ENCODE measurements at regions not wholly inside any gene's neighbourhood (a gene's known extent, or its start where the extent isn't known, plus 50 kb on each side); places are given as distances from the start of the nearest gene placed in this dataset.

DNA sequence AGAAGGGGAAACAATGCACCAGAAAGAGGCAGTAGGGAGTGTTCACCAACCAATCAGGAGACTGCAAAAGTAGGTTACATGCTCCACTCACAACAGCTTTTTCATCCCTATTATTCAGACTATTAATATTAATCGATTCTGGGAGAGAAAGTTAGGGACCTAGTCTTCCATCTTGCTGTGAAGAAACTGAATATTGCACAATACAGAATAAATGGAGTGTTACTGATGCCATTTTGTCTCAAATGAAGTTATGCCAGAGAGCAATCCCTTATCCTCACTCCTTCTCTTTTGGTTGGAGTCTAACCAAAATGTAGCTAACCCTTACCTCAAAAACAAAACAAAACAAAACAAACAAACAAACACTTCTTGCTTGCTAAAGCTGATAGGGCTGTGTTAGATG is 1120.9 kb upstream of the GYPC start:
- DNase-seq: no peak

DNA sequence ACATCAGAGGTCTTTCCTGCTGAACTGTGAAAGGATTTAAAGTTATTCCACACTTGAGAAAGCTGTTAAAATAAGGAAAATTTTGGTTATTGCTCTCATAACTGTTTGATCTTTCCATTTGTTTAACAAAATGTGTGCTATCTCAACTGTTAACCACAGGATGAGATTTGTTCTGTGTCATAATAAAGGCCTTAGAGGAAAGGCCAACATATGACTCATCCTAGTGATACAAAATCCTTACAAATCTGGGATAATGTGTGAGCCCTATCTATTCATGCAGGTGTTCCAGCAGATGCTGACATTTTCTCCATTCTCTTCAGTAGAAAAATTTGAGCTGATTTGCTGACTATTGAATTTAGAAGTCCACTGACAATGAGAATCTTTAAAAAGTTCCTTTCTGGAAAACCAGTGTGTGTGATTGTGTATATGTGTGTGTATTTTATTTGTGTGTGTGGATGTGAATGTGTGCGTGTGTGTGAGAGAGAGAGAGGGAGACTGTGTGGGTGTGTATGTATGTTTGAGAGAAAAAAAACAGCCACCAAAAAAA is 1111.9 kb upstream of the GYPC start:
- DNase-seq: no peak

DNA sequence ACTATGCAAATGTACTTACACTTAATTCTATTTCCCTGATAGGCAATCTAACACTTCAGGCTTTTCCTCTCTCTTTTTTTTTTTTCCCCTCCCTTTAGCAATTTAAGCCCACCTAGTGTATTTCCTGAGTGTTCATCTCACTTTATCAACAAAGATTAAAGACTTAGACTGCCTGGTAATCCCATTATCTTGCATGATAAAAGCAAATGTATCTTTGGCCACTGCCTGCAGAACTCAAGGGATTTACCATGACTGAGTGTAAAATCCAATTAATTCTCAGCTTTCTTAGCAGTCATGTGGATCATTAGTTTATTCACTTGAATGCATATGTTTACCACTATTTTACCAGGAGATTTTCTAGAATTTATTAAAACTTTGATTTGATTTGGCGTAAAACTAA is 1102.2 kb upstream of the GYPC start:
- DNase-seq: no peak

DNA sequence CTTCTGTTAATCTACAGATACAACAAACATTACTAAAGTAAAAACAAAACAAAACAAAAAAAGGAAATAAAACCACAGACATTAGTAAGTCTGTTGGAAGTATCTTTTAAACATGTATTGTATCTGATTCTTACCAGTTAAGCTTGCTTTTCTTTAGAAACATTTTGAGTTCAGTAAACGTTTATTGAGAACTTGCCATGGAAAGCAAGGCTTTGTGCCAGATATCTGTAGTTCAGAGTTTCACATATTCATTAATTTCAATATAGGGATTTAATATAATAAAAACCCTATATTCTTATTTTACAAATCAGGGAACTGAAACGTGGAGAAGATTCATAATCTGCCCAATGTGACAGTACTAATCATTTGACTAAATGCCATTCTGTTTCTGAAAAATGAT is 1101.0 kb upstream of the GYPC start:
- DNase-seq: no peak

DNA sequence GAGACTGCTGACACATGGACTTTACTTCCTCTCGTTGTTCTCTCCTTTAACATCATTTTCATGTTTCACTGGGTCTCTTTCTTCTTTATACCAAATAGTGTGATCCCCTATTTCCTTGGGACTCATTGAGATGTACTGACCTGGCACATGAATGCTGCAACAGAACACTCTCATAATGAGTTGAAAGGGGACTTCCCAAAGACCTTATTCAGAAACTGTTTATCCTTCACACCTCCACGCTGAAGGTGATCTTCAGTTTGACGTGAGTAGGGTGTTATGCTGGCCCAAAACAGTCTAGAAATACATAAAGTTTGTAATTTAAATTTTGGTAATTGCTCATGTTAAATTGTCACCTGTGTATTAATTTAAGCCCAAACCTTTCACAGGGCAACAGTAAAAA is 1096.8 kb upstream of the GYPC start:
- no peak for DNase-seq

DNA sequence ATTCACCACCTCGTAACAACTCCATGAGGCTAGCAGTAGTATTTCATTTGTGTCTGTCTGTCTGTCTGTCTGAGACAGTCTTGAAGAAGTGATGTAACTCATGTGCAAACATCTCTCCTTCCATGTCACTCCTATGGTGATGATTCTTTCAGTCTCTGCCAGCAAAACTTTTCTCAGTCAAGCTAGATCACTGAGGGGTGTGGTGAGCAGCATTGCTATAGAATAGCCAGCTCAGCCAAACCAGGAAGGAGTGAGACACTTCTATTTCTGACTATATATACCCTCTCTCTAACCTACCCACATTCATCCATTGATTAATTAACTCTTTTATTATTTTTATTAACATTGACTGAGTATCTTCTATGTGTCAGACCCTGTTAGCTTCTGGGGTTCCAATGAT is 1095.1 kb upstream of the GYPC start:
- DNase-seq: no peak

DNA sequence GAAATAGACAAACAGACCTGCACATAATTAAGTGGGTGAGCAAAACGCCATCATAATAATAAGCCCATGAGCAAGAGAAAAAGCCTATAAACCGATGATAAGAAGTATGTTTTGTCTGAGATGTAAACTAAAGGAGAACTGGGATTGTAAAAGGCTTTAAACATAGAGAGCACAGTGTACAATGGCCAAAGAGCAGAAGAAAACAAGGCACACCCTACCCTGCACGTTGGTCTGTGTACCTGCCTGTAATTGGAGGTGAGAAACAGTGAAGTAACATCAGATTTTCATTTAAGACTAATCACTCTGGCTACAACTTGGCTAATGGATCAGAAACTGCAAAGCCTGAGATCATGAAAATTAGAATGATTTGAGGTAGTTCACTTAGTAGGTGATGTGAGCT is 1094.7 kb upstream of the GYPC start:
- no peak for DNase-seq

DNA sequence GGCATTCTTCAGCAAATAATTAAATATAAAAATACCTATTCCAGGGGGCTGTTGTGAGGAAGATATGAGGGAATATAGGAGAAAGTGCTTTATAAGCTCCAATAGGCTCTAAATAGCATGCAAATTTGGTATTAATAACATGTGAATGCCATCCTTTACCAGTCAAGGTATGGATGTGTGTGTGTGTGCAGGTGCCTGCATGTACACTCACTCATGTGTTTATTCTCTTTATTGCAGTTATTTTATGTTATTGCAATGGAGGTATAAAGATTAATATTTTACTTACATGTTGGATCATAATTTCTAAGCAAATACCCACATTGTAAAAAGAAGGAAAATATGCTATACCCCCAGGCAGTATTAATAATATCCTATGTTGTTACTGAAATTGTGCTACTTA is 1093.0 kb upstream of the GYPC start:
- DNase-seq: no peak

DNA sequence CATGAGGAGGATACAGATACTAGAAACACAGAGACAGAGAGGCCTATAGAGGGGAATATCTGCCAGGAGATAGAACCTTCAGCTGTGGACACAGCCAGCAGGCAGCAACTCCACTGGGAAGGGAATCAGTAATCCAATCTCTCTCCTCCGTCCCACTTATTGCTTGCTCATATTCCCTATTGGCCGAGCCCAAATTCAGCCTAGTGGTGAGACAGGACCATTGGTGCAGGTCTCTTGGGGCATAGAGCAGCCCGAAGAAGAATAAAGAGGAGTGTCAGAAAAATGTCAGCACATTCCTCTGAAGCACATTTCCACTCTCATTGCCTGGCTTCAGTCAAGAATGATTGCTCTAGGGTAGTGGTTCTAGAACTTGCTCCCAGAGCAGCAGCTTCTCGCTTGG is 1091.5 kb upstream of the GYPC start:
- DNase-seq: no peak

DNA sequence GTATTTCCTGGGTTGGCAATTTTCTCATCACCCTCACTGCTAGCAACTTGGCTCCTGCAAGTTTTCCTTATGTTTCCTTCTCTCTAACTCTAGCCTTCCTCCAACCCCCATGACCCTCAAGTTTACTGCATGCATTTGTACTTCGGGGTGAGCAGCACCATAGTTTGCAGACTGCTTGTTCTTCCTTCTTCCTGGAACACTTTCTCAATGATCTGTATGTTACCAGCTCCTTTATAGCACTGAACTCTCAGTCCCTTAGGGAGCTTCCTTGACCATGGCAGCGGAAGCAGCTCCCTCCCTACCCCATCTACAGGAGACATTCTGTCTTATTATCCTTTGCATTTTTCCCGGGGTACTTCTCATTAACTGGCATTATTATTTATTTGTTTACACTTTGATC is 1089.5 kb upstream of the GYPC start:
- DNase-seq: no peak

DNA sequence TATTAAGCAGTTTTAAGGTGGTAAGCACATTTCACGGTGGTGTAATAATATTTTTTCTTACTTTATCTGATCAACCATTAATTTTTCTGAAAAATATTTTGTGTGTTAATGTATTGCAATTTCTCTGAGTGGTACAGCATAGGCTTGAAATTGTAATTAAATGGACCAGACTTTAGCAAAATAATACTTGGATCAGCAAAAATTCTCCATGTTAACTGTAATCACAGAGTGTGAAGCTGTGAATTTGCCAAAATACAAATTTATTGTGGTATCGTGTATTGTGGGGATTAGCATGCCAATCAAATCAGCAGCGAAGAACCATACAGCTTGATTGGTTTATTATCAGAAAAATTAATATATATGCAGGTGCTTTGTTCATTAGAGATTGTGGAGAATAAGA is 1088.9 kb upstream of the GYPC start:
- DNase-seq: no peak

DNA sequence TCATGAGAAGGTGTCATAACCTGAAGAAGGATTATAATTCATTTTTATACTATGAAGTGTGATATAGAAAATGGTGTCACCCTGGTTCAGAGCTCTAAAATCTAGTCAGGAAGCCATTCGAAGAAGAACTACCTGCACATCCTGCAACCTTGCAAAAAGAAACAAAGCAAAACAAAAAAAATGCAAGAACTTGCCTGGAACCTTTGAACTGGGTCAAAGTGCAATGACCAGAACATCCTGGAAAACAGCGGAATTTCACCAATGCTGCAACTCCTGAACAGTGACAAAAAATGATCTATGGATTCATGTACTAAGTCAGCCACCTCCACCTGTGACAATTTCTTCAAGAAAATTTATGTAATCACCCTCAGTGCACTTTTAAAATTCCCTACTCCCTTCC is 1083.3 kb upstream of the GYPC start:
- no peak for DNase-seq

DNA sequence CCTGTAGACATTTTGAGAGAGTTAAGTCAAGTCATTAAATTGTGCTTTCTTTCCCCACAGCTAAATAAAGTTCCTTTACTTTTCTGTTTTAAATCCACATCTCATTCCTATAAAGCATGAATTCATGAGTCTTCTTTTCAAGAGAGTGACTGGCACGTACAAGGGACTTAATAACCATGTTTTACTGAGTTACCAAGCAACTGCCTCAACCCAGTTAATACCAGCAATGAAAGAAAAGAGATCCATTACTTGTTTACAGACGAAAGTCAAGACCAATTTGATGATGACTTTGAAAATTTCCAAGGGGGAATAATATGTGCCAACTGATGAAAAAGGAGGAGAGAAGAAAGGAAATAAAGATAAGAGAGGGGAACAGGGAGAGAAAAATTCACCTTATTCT is 1082.5 kb upstream of the GYPC start:
- no peak for DNase-seq

DNA sequence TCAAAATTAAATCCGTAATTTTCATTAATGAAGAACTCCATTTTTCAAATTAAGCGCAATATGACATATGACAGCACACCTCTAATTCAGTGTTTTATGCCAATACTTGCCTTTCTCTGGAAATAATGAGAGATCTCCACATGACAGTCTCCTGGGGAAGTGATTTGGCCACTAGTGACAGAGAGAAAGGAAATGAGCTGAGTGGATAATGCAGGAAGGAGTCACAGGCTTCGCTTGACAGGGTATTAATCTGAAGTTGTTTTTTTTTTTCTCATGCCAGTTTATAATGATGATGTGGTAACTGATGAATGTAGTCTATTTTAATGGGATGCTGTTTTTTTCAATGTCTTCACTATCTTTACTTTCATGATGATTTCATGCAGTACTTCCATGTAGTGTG is 1079.4 kb upstream of the GYPC start:
- no peak for DNase-seq

DNA sequence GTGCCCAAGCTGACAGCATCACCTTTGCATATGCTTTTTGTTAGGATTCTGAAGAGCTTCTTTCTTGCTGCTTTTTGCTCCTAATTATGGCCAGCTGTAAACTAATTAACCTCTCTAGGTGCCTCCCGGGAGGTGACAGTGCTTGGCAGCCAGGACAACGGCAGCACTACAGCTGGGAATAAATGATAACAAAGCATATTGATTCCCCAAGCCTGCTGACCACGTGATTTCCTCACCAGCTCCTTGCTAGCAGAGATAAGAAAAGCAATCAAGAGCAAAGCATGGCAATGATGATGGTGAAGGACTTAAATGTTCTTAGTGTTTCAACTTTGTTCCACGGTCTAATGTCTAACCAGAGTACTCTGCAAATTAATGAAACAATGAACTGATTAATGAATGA is 1074.4 kb upstream of the GYPC start:
- no peak for DNase-seq

DNA sequence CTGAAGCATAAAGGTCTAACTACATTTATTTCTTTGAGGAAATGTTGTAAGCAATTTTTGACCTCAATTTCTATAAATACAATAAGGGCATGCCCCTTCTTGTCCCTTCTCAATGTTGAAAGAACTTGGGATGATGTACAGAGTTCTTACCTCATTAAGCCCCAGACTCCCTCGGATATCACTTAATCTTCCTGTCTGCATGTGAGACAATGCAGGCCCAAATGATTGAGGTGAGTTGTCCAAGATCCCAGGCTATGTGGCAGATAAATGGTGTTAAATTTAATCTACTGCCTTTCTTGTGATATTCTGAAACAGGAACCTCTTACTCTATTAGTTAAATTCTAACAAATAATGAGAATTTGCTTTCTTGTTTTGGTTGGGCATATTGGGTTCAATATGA is 1073.4 kb upstream of the GYPC start:
- DNase-seq: no peak

DNA sequence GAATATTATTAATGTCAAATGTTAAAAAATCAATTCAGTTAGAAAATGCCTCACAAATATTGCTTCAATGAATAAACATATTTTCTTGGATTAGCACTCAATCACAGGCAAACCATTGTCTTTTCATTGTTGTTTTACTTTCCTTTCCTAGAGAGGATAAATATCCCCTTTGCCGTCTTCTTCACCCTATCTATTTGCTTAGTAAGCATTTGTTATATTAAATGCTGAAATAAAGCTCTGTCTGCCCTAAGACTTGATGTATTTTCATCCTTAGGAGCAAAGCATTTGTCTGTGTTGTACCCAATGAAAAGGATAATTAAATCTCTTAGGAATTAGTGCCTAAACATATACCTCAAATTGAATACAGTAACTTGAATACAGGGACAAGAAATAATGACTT is 1071.2 kb upstream of the GYPC start:
- no peak for DNase-seq

DNA sequence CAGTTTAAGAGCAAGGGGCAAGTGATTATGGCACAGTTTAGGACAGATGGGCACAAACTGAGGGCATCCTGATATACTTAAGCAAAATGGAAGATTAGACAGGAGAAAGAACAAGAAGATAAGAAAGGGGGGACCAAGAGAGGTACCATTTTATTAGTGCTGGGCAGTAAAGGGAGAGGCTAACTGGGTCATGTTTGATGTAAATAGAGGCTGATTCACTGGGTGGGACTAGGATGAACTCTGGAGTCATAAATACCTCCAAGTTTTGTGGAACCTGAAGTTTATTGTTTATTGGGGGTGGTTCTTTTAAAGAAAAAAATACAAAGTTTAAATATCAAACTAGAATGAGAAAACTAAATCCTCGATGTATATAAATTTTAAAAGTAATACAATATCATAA is 1067.2 kb upstream of the GYPC start:
- DNase-seq: no peak

DNA sequence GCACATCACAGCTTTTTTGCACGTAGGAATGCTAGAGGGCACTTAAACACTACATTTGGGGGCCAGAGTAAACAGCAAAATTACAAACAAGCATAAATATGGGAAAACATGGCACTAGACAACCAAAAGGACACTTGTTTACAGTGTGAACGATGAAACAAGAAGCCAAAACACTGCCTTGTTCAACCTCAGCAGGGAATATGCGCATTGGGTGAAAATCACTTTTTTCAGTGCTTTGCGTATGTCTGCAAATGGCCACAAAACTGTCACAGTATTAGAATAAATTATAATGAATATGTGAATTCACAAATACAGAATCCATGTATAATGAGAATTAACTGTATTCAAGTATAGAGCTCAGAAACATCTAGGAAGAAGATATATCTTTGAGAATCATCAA is 1064.0 kb upstream of the GYPC start:
- no peak for DNase-seq

DNA sequence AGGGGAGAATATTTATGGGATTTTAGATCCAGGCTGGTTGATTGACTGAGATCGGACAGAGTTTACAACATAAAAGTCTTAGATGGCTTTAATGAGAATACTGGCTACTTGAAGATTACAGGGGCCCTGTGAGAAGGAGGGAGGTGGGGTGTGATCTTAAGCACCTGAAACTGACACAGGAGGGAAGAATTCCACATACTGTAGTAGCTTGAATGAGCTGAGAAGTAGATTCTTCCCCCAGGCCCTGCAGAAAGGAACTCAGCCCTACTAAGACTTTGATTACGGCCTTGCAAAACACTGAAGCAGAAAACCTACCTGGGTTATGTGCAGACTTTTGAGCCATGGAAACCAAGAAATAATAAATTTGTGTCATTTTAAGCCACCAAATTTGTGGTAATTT is 1062.9 kb upstream of the GYPC start:
- no peak for DNase-seq

DNA sequence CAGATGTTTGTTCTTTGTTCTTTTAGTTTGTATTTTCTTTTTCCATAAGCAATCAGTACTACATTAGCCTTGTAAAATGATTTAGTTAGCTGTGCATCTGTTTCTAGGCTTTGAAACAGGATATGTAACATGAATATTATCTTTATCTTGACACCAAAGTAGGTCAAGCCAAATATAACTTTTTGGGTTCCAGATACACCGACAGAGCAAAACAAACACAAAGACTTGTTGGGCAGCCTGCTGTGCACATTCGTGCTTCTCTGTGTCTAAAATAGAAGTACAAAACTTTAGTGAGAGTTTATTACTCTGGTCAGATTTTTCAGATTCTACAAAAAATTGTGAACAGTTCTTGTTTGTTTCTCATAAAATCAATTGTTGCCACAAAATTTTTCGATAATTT is 1059.3 kb upstream of the GYPC start:
- no peak for DNase-seq

DNA sequence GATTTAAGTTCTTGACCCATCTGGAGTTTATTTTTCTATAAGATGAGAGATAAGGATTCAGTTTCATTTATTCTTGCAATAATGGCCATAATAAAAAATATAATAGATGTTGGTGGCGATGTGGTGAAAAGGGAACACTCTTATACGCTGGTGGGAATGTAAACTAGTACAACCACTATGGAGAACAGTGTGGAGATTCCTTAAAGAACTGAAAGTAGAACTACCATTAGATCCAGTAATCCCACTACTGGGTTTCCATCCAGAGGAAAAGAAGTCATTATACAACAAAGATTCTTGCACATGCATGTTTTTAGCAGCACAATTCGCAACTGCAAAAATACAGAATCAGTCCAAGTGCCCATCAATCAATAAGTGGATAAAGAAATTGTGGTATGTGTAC is 1040.5 kb upstream of the GYPC start:
- DNase-seq: no peak

DNA sequence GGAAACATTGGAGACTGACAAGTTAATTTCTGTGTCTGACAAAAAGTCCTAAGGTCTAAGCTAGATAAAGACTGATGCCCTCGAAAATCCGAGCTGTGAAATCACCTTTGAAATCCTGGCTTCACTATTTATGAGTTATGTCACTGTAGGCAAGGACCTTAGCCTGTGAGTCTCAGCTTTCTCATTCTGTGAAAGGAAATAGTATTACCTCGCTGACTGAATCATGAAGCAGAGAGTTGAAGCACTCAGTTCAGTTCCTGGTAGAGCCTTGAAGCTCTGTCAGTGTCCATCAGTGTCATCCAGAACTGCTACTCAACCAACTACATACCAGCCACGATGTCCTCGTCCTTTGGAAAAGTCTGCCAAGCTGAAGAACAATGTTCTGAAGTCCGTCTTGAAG is 1025.6 kb upstream of the GYPC start:
- no peak for DNase-seq

DNA sequence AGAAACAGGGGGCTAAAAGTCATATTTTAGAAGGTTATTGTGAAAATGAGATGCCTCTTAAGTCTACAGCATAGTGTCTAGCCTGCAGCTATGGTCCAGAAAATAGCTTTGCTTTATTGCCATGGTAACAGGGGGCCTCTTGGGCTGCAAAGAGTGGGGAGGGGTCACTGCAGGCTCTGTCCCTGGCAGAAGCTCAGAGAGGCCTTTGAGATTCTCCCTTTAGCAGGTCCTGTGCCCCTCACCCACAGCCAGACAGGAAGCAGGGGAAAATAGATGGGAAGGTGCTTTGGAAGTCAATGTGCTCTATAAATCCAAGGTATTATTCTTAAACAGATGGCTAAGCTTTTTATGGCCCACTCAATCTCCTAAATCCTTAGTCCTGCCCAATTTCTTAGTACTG is 1021.3 kb upstream of the GYPC start:
- DNase-seq: no peak

DNA sequence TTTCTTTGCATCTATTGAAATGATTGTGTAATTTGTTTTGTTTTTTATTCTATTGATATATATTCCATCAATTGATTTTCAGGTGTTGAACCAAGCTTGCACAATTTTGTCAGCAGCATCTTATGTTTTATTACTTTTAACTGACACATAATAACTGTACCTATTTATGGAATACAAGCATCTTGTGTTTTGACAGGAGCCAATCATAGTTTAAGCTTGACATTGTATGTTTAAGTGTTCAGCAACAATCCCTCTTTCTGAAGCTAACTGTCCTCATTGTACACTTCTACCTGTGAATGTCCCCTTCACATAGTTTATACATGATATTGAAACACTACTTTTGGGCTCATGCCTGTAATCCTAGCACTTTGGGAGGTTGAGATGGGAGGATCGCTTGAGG is 1017.6 kb upstream of the GYPC start:
- no peak for DNase-seq

DNA sequence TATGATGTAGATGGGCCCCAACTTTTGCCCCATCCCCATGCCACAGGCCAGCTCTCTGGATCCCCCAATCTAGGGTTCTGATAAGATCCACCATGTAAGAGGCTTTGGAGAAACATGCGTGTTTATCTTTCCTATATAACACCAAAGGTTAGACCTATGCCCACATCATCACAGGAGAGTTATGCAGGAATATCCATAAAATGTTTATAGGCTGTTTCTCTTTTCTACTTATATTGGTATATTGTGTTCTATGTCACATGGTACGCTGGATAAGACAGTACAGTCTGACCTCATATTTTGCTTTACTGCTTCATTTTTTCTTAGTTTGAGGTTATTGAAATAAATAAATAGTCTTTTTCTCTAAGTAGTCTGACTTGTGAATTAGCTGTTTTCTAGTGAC is 1013.9 kb upstream of the GYPC start:
- DNase-seq: no peak

Measured in stimulated activated naive CD4-positive, alpha-beta T cell (primary cell).